ENCODE measurements at regions not wholly inside any gene's neighbourhood (a gene's known extent, or its start where the extent isn't known, plus 50 kb on each side); places are given as distances from the start of the nearest gene placed in this dataset.

DNA sequence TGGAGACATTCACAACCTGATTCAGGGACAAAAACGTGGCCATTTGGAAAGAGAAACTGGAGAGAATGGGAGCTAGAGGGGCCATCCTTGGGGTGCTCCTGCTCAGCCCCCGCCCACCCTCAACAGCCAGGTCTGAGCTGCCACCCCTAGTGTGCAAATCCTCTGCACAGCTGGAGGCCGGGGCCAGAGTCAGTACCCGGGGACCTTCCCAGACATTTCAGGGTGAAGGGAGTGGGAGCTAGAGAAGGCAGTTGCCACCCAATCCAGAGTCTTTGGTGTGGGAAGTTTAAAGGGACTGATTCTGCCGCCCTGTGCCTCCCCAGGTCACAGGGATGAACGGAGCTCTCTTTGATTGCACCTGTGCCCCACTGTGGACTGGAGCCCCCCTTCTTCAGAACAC, 397.4 kb downstream of the MATN1 start:
- DNase-seq (ENCODE audit: low read depth), result no peak
- no peak overlapping the region for H3K4me3 ChIP-seq (ENCODE audit: control insufficient read depth, low read depth, low read length)
- TF ChIP-seq, protein P1, sequence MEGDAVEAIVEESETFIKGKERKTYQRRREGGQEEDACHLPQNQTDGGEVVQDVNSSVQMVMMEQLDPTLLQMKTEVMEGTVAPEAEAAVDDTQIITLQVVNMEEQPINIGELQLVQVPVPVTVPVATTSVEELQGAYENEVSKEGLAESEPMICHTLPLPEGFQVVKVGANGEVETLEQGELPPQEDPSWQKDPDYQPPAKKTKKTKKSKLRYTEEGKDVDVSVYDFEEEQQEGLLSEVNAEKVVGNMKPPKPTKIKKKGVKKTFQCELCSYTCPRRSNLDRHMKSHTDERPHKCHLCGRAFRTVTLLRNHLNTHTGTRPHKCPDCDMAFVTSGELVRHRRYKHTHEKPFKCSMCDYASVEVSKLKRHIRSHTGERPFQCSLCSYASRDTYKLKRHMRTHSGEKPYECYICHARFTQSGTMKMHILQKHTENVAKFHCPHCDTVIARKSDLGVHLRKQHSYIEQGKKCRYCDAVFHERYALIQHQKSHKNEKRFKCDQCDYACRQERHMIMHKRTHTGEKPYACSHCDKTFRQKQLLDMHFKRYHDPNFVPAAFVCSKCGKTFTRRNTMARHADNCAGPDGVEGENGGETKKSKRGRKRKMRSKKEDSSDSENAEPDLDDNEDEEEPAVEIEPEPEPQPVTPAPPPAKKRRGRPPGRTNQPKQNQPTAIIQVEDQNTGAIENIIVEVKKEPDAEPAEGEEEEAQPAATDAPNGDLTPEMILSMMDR (IDR thresholded peaks at IDR 0.05; ENCODE audit: control insufficient read depth, insufficient read depth, low read depth, low read length, missing control alignments), result no peak

DNA sequence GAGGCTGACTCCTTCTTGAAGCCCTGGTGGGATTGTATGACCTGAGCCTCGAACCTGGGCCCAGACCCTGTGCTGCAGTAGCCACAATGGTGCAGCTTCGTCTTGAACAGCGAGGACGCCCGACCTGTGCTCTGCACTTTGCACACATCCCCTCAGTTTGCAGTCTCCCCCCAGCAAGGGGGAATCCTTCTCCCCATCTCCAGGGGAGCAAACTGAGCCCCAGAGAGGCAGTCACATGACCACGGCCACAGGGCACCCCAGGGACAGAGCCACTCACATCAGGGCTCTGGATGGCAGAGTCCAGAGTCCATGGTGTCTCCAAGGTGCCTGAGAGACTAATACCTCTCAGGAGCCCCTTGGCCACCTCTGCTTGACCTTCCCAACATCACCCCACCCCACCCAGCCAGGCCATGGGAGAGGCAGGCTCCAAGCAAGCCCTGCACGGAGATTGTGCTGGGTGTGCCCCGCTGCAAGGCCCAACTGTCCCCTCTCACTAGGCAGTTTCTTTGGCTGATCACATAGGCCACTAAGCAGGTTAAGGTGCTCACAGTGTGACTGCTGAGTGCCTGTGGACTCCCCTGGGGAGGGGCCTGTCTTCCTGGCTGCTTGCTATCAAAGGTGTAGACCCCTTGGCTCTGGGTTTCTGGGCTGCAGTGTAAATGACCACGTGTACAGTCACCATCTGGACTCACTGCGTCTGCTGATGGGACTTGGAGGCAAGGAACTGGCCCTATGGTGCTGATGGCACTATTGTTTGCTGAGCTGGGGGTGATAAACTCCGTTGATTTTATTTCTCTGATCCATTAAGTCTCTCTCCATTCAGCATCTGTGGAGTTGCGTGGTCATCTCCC, 398.1 kb downstream of the MATN1 start:
- TF ChIP-seq, protein P1 (IDR thresholded peaks at IDR 0.05; ENCODE audit: control insufficient read depth, insufficient read depth, low read depth, low read length, missing control alignments), result no peak
- DNase-seq (ENCODE audit: low read depth), result no peak

GRCh38 chr1:30324251-30325084, 398.9 kb downstream of the MATN1 start:
- TF ChIP-seq, protein P1 (IDR thresholded peaks at IDR 0.05; ENCODE audit: control insufficient read depth, insufficient read depth, low read depth, low read length, missing control alignments), result no peak
- no peak overlapping the region for H3K4me3 ChIP-seq (ENCODE audit: control insufficient read depth, low read depth, low read length)
- DNase-seq (ENCODE audit: low read depth), result no peak

More for the DNA sequence above, 398.1 kb downstream of the MATN1 start:
- H3K4me3 ChIP-seq (ENCODE audit: control insufficient read depth, low read depth, low read length), result no peak overlapping the region

- no peak for DNase-seq (ENCODE audit: low read depth)
- H3K4me3 ChIP-seq (ENCODE audit: control insufficient read depth, low read depth, low read length), result no peak overlapping the region
- TF ChIP-seq, protein P1 (IDR thresholded peaks at IDR 0.05; ENCODE audit: control insufficient read depth, insufficient read depth, low read depth, low read length, missing control alignments), result no peak
Measured at GRCh38 chr1:30323841-30324240, 399.5 kb downstream of the MATN1 start.

GRCh38 chr1:30323352-30323751, 400.0 kb downstream of the MATN1 start:
- TF ChIP-seq, protein P1 (IDR thresholded peaks at IDR 0.05; ENCODE audit: control insufficient read depth, insufficient read depth, low read depth, low read length, missing control alignments), result no peak
- DNase-seq (ENCODE audit: low read depth), result no peak
- H3K4me3 ChIP-seq (ENCODE audit: control insufficient read depth, low read depth, low read length), result no peak overlapping the region

GRCh38 chr1:30322859-30323257, 400.5 kb downstream of the MATN1 start:
- DNase-seq (ENCODE audit: low read depth), result no peak
- no peak overlapping the region for H3K4me3 ChIP-seq (ENCODE audit: control insufficient read depth, low read depth, low read length)
- TF ChIP-seq, protein P1 (IDR thresholded peaks at IDR 0.05; ENCODE audit: control insufficient read depth, insufficient read depth, low read depth, low read length, missing control alignments), result no peak

Measured in AG09309 (cell line).